DND-41 (cell line): ENCODE measurements at regions not wholly inside any gene's neighbourhood (a gene's known extent, or its start where the extent isn't known, plus 50 kb on each side); places are given as distances from the start of the nearest gene placed in this dataset.

Experiments
- ATAC-seq: fragments of 200-7000 bp; cut with Tn5 transposase; 3 replicates; pipeline ENCODE4 v1.9.1; 2021; ENCODE audit warnings: low read depth; ENCODE audit not compliant: insufficient read depth
- DNase-seq: peaks from one replicate; pipeline ENCODE4 v3.0.0-alpha.2; 2020
- H2AFZ ChIP-seq: 2 replicates; pipeline ENCODE4 v1.6.0; 2012; ENCODE audit warnings: low read depth, low read length
- H3K27ac ChIP-seq: 2 replicates; pipeline ENCODE4 v1.5.1; 2012; ENCODE audit warnings: low read length, inconsistent platforms
- H3K27me3 ChIP-seq: fragments of 200-600 bp; sonication (generic); 2 replicates; pipeline ENCODE4 v1.6.0; 2012; ENCODE audit warnings: low read length, mild to moderate bottlenecking, inconsistent platforms; ENCODE audit not compliant: insufficient read depth, poor library complexity
- H3K36me3 ChIP-seq: 2 replicates; pipeline ENCODE4 v1.5.1; 2012; ENCODE audit warnings: low read length, inconsistent platforms; ENCODE audit not compliant: insufficient read depth
- H3K4me1 ChIP-seq: 2 replicates; pipeline ENCODE4 v1.5.1; 2012; ENCODE audit warnings: mild to moderate bottlenecking, low read length; ENCODE audit not compliant: insufficient read depth
- H3K4me2 ChIP-seq: 2 replicates; pipeline ENCODE4 v1.6.0; 2012; ENCODE audit warnings: mild to moderate bottlenecking, moderate library complexity, low read length, inconsistent platforms; ENCODE audit not compliant: insufficient read depth
- H3K4me3 ChIP-seq, 2 experiments: fragments of 200-600 bp in 1 of 2; shearing (Covaris generic) in 1 of 2; 2 replicates each; pipeline ENCODE4 v1.5.1; 2012 to 2016; ENCODE audit warnings: inconsistent platforms in 2 of 2, low read length in 2 of 2, mild to moderate bottlenecking in 2 of 2, low read depth in 1 of 2, moderate library complexity in 1 of 2
- H3K79me2 ChIP-seq: 2 replicates; pipeline ENCODE4 v1.6.0; 2012; ENCODE audit warnings: low read length, inconsistent platforms; ENCODE audit not compliant: insufficient read depth
- H3K9ac ChIP-seq: 2 replicates; pipeline ENCODE4 v1.6.0; 2012; ENCODE audit warnings: low read depth, mild to moderate bottlenecking, inconsistent platforms, low read length, moderate library complexity
- H3K9me3 ChIP-seq: 2 replicates; pipeline ENCODE4 v1.5.1; 2012; ENCODE audit warnings: low read length, moderate library complexity, mild to moderate bottlenecking, inconsistent platforms; ENCODE audit not compliant: insufficient read depth, severe bottlenecking
- H4K20me1 ChIP-seq: 2 replicates; pipeline ENCODE4 v1.6.0; 2012; ENCODE audit warnings: low read length; ENCODE audit not compliant: insufficient read depth
- CTCF ChIP-seq: IDR thresholded peaks from 2 replicates; pipeline ENCODE4 v1.5.1; 2012; ENCODE audit warnings: borderline replicate concordance, low read length, moderate library complexity, mild to moderate bottlenecking; ENCODE audit not compliant: poor library complexity, severe bottlenecking; ENCODE audit errors: extremely low read depth
- EZH2 ChIP-seq: IDR thresholded peaks from 3 replicates; pipeline ENCODE4 v1.6.1; 2012; ENCODE audit warnings: borderline replicate concordance, low read depth, mild to moderate bottlenecking, moderate library complexity, low read length, inconsistent platforms; ENCODE audit not compliant: severe bottlenecking

GRCh38 chr11:121890377-121890776, 225.6 kb downstream of the BLID start:
- no peak overlapping the region for H3K9ac ChIP-seq
- no peaks in the 10 kb centered on the region for H3K79me2 ChIP-seq
- ATAC-seq (no peak), DNase-seq (no peak)
- no peaks in the 10 kb centered on the region for H3K4me1 ChIP-seq
- no peak overlapping the region for H2AFZ ChIP-seq
- no peaks in the 10 kb centered on the region for H3K36me3 ChIP-seq
- H3K27ac ChIP-seq, result no peak overlapping the region
- peaks cover 7% of the 10 kb centered on the region for H3K27me3 ChIP-seq
- no peak overlapping the region for H3K4me3 ChIP-seq
- TF ChIP-seq CTCF (no peak), EZH2 (no peak)
- H3K4me2 ChIP-seq, result no peak overlapping the region
- H3K9me3 ChIP-seq, result no peaks in the 10 kb centered on the region
- no peaks in the 10 kb centered on the region for H4K20me1 ChIP-seq

- H3K36me3 ChIP-seq, result no peaks in the 10 kb centered on the region
- ATAC-seq (no peak), DNase-seq (no peak)
- no peaks in the 10 kb centered on the region for H4K20me1 ChIP-seq
- H3K4me3 ChIP-seq, result no peak overlapping the region
- no peaks in the 10 kb centered on the region for H3K4me1 ChIP-seq
- no peak overlapping the region for H2AFZ ChIP-seq
- no peak overlapping the region for H3K9ac ChIP-seq
- H3K27ac ChIP-seq, result no peak overlapping the region
- TF ChIP-seq CTCF, result no peak
- TF ChIP-seq EZH2, result no peak
- no peak overlapping the region for H3K4me2 ChIP-seq
- H3K79me2 ChIP-seq, result no peaks in the 10 kb centered on the region
- no peaks in the 10 kb centered on the region for H3K9me3 ChIP-seq
- peaks cover 7% of the 10 kb centered on the region for H3K27me3 ChIP-seq
Observed at GRCh38 chr11:121889931-121890330, 226.1 kb downstream of the BLID start.

GRCh38 chr11:121889186-121889585, 226.8 kb downstream of the BLID start:
- Histone ChIP-seq H3K4me3 (no peak overlapping the region), H3K9ac (no peak overlapping the region), H3K27me3 (peaks cover 7% of the 10 kb centered on the region), H3K9me3 (no peaks in the 10 kb centered on the region), H3K36me3 (no peaks in the 10 kb centered on the region), H3K4me2 (no peak overlapping the region), H3K4me1 (no peaks in the 10 kb centered on the region), H2AFZ (no peak overlapping the region), H3K79me2 (no peaks in the 10 kb centered on the region), H3K27ac (no peak overlapping the region), H4K20me1 (no peaks in the 10 kb centered on the region)
- TF ChIP-seq EZH2, result no peak
- TF ChIP-seq CTCF, result no peak
- ATAC-seq (no peak), DNase-seq (no peak)
